Hepatocyte (in vitro differentiated cells): ENCODE measurements at regions not wholly inside any gene's neighbourhood (a gene's known extent, or its start where the extent isn't known, plus 50 kb on each side); places are given as distances from the start of the nearest gene placed in this dataset.

ENCODE experiments used
- DNase-seq: peaks from one replicate; pipeline ENCODE4 v3.0.0-alpha.2; 2016; ENCODE audit warnings: low spot score
- H2AFZ ChIP-seq: fragments of 200-600 bp; sonication (generic); 2 replicates; pipeline ENCODE4 v1.6.0; 2016; ENCODE audit warnings: antibody characterized with exemption, mild to moderate bottlenecking
- H3K27ac ChIP-seq: fragments of 200-600 bp; sonication (generic); 2 replicates; pipeline ENCODE4 v1.5.1; 2016; ENCODE audit warnings: mild to moderate bottlenecking
- H3K27me3 ChIP-seq: fragments of 200-600 bp; sonication (generic); 2 replicates; pipeline ENCODE4 v1.6.1; 2016
- H3K36me3 ChIP-seq: fragments of 200-600 bp; sonication (generic); replicated peaks from 2 replicates; pipeline ENCODE4 v1.5.1; 2016; ENCODE audit warnings: low read depth; ENCODE audit not compliant: insufficient read depth
- H3K4me1 ChIP-seq: fragments of 200-600 bp; sonication (generic); 2 replicates; pipeline ENCODE4 v1.5.1; 2016; ENCODE audit warnings: mild to moderate bottlenecking, moderate library complexity; ENCODE audit not compliant: insufficient read depth
- H3K4me2 ChIP-seq: fragments of 200-600 bp; sonication (generic); 2 replicates; pipeline ENCODE4 v1.6.0; 2016
- H3K4me3 ChIP-seq: fragments of 200-600 bp; sonication (generic); 2 replicates; pipeline ENCODE4 v1.5.1; 2016; ENCODE audit warnings: mild to moderate bottlenecking
- H3K79me2 ChIP-seq: fragments of 200-600 bp; sonication (generic); 2 replicates; pipeline ENCODE4 v1.6.0; 2017; ENCODE audit warnings: mild to moderate bottlenecking
- H3K9me2 ChIP-seq: fragments of 200-600 bp; sonication (generic); replicated peaks from 2 replicates; pipeline ENCODE4 v1.6.0; 2017; ENCODE audit warnings: mild to moderate bottlenecking; ENCODE audit not compliant: insufficient read depth
- H3K9me3 ChIP-seq: fragments of 200-600 bp; sonication (generic); 2 replicates; pipeline ENCODE4 v1.5.1; 2016; ENCODE audit warnings: low read depth, mild to moderate bottlenecking
- H4K20me1 ChIP-seq: fragments of 200-600 bp; sonication (generic); 2 replicates; pipeline ENCODE4 v1.6.0; 2016; ENCODE audit warnings: mild to moderate bottlenecking; ENCODE audit not compliant: insufficient read depth, poor library complexity, severe bottlenecking
- CTCF ChIP-seq: fragments of 200-600 bp; sonication (generic); IDR thresholded peaks from 2 replicates; pipeline ENCODE4 v1.5.1; 2016; ENCODE audit warnings: antibody characterized with exemption, mild to moderate bottlenecking; ENCODE audit not compliant: poor library complexity
- EZH2 ChIP-seq: fragments of 200-600 bp; sonication (generic); IDR thresholded peaks from 2 replicates; pipeline ENCODE4 v1.6.1; 2016; ENCODE audit warnings: antibody characterized with exemption, mild to moderate bottlenecking, borderline replicate concordance
- EZH2phosphoT487 ChIP-seq: fragments of 200-600 bp; sonication (generic); IDR thresholded peaks from one replicate; pipeline ENCODE4 v1.6.1; 2018; ENCODE audit warnings: antibody characterized with exemption, mild to moderate bottlenecking, low read depth, moderate library complexity; ENCODE audit not compliant: unreplicated experiment, severe bottlenecking
- WGBS: methylation state at CpG from one replicate; pipeline ENCODE4 v1.1.6; 2016; ENCODE audit warnings: low lambda C conversion rate; ENCODE audit errors: missing lambda C conversion rate; 5-methylcytosine and 5-hydroxymethylcytosine counted together

DNA sequence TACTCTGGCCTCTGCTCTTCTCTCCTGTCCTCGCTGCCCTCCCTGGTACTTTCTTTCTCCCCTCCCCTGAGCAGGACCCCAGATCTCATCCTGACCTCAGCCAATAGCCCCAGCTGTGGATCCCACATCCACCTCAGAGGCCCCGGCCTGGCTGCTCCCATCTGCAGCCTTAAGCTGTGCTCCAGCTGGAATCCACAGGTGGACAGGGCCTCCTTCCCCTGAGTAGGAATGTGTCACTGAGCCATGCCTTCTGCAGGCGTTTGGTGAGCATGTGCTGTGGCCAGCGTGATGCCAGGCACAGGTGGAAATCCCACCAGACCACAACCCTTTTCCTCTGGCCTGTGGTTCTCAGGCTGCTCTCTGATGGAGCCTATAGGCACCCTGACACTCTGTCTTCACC is 68.9 kb downstream of the C5orf15 start:
- Histone ChIP-seq H4K20me1 (no peaks in the 10 kb centered on the region), H3K4me3 (no peak overlapping the region), H3K4me2 (no peak overlapping the region), H3K9me3 (no peaks in the 10 kb centered on the region), H3K36me3 (no peaks in the 10 kb centered on the region), H2AFZ (no peak overlapping the region), H3K79me2 (no peaks in the 10 kb centered on the region), H3K27me3 (no peaks in the 10 kb centered on the region), H3K4me1 (no peaks in the 10 kb centered on the region), H3K9me2 (no peaks in the 10 kb centered on the region), H3K27ac (no peak overlapping the region)
- TF ChIP-seq EZH2: no peak
- no peak for TF ChIP-seq CTCF
- no peak for TF ChIP-seq EZH2phosphoT487
- no peak for DNase-seq
- 90% methylated on average over 4 of the region's 4 CpGs for WGBS

DNA sequence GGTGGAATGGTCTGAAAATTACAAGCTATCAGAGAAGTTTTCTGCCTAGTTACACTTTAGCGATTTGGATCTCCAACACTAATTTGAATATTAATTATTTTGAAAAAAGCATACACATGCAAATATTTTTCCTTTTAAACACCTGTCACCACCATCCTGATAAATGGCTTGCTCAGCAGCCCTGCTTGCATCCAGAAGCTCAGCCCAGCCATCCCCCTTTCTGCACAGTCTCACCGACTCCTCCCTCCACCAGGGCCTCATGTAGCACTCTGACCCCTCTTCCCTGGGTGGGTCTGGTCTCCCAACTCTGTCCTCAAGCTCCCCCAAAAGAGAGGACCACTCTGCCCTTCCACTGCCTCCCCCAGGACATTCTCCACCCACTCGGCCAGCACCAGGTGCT is 70.0 kb downstream of the C5orf15 start:
- Histone ChIP-seq H3K27ac (no peak overlapping the region), H3K27me3 (no peaks in the 10 kb centered on the region), H4K20me1 (no peaks in the 10 kb centered on the region), H3K4me3 (no peak overlapping the region), H3K79me2 (no peaks in the 10 kb centered on the region), H2AFZ (no peak overlapping the region), H3K4me1 (no peaks in the 10 kb centered on the region), H3K9me2 (no peaks in the 10 kb centered on the region), H3K36me3 (no peaks in the 10 kb centered on the region), H3K9me3 (no peaks in the 10 kb centered on the region), H3K4me2 (no peak overlapping the region)
- WGBS: 84% methylated on average over 3 of the region's 3 CpGs
- TF ChIP-seq EZH2phosphoT487 (no peak), CTCF (no peak)
- DNase-seq: no peak

DNA sequence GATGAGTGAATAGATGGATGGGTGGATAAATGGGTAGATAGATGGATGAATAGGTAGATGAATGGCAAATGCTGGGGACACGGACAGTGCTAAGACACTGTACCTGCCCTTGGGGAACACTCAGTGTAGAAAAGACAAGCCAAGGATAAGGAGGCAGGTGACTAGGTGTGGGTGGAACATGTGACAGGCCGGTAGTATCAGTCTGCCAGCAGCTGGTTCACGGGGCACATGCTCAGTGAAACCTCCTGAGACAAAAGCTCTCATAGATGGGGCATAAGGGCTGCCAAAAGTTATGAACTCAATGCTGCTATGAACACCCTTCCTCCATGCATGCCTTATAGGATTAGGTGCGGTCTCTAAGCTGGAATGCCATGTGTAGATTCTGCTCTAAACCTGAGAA is 71.0 kb downstream of the C5orf15 start:
- H3K4me2 ChIP-seq: no peak overlapping the region
- no peaks in the 10 kb centered on the region for H3K9me3 ChIP-seq
- H4K20me1 ChIP-seq: no peaks in the 10 kb centered on the region
- H3K27ac ChIP-seq: no peak overlapping the region
- no peaks in the 10 kb centered on the region for H3K79me2 ChIP-seq
- no peak for DNase-seq
- H3K4me1 ChIP-seq: no peaks in the 10 kb centered on the region
- 92% methylated on average over 4 of the region's 4 CpGs for WGBS
- H3K36me3 ChIP-seq: no peaks in the 10 kb centered on the region
- no peaks in the 10 kb centered on the region for H3K9me2 ChIP-seq
- no peak overlapping the region for H2AFZ ChIP-seq
- no peak overlapping the region for H3K4me3 ChIP-seq
- H3K27me3 ChIP-seq: no peaks in the 10 kb centered on the region
- TF ChIP-seq CTCF (no peak), EZH2phosphoT487 (no peak), EZH2 (no peak)

- Histone ChIP-seq H4K20me1 (no peaks in the 10 kb centered on the region), H3K27me3 (no peaks in the 10 kb centered on the region)
- WGBS: 80% methylated on average over 2 of the region's 2 CpGs
Observed at GRCh38 chr5:133896873-133897272, 71.6 kb downstream of the C5orf15 start.

More at GRCh38 chr5:133896873-133897272, 71.6 kb downstream of the C5orf15 start:
- H3K4me1 ChIP-seq: no peaks in the 10 kb centered on the region
- no peaks in the 10 kb centered on the region for H3K9me3 ChIP-seq
- no peaks in the 10 kb centered on the region for H3K9me2 ChIP-seq
- no peak overlapping the region for H3K27ac ChIP-seq
- no peak overlapping the region for H3K4me3 ChIP-seq
- DNase-seq: no peak
- no peaks in the 10 kb centered on the region for H3K79me2 ChIP-seq
- no peaks in the 10 kb centered on the region for H3K36me3 ChIP-seq
- H2AFZ ChIP-seq: no peak overlapping the region
- TF ChIP-seq EZH2 (no peak), CTCF (no peak), EZH2phosphoT487 (no peak)
- H3K4me2 ChIP-seq: no peak overlapping the region
